H54 (cell line): ENCODE measurements at regions not wholly inside any gene's neighbourhood (a gene's known extent, or its start where the extent isn't known, plus 50 kb on each side); places are given as distances from the start of the nearest gene placed in this dataset.

Source experiments
- DNase-seq: peaks from one replicate; pipeline ENCODE4 v3.0.0; 2011; ENCODE audit warnings: low spot score, mixed read lengths; ENCODE audit not compliant: insufficient read length
- FAIRE-seq: peaks from 3 replicates; lab custom pipeline; 2011; peaks lifted over from hg19 to GRCh38; lab: Jason Lieb, UNC
- POLR2A ChIP-seq: IDR thresholded peaks from 2 replicates; pipeline ENCODE4 v1.6.1; 2011; ENCODE audit warnings: low read depth, mild to moderate bottlenecking, low read length

- DNase-seq (no peak), FAIRE-seq (no peak)
- no peak for TF ChIP-seq POLR2A
Observed at GRCh38 chr1:170460001-170460400, 72.0 kb upstream of the GORAB start.

- no peak for FAIRE-seq
- no peak for DNase-seq
- TF ChIP-seq POLR2A = no peak
Observed at GRCh38 chr1:170460414-170461155, 71.4 kb upstream of the GORAB start.

GRCh38 chr1:170461291-170461747 lies 70.6 kb upstream of the GORAB start:
- FAIRE-seq (no peak), DNase-seq (no peak)
- no peak for TF ChIP-seq POLR2A

GRCh38 chr1:170461762-170462384 lies 70.1 kb upstream of the GORAB start:
- TF ChIP-seq POLR2A = no peak
- DNase-seq = no peak
- no peak for FAIRE-seq

GRCh38 chr1:170470121-170470520 lies 61.8 kb upstream of the GORAB start:
- no peak for FAIRE-seq

GRCh38 chr1:170471398-170472053 lies 60.4 kb upstream of the GORAB start:
- TF ChIP-seq POLR2A = no peak
- DNase-seq = no peak
- no peak for FAIRE-seq

More at GRCh38 chr1:170470121-170470520, 61.8 kb upstream of the GORAB start:
- TF ChIP-seq POLR2A = no peak
- no peak for DNase-seq

GRCh38 chr1:170481000-170481399 lies 51.0 kb upstream of the GORAB start:
- no peak for TF ChIP-seq POLR2A
- DNase-seq (no peak), FAIRE-seq (no peak)
